Vagina (tissue), 2 donors: ENCODE measurements at regions not wholly inside any gene's neighbourhood (a gene's known extent, or its start where the extent isn't known, plus 50 kb on each side); places are given as distances from the start of the nearest gene placed in this dataset.

Source experiments
- DNase-seq, 2 donors: peaks; one replicate each; pipeline ENCODE4 v3.0.0-alpha.2; 2017; ENCODE audit errors: extremely low spot score in 2 of 2
- H3K27ac ChIP-seq: fragments of 200-600 bp; sonication (generic); one replicate; pipeline ENCODE4 v1.5.1; 2019
- H3K27me3 ChIP-seq: fragments of 200-600 bp; sonication (generic); one replicate; pipeline ENCODE4 v1.5.1; 2019
- H3K36me3 ChIP-seq, 2 donors: fragments of 200-600 bp; sonication (generic); one replicate each; pipeline ENCODE4 v1.5.1; 2017 to 2019
- H3K4me1 ChIP-seq: fragments of 200-600 bp; sonication (generic); one replicate; pipeline ENCODE4 v1.5.1; 2019
- H3K4me3 ChIP-seq, 2 donors: fragments of 200-600 bp; sonication (generic); 1 replicate in 1 of 2; 2 replicates in 1 of 2; pipeline ENCODE4 v1.5.1; 2016 to 2019
- H3K9me3 ChIP-seq: fragments of 200-600 bp; sonication (generic); one replicate; pipeline ENCODE4 v1.5.1; 2019
- POLR2A ChIP-seq, 2 donors: fragments of 450-650 bp; IDR thresholded peaks; one replicate each; pipeline ENCODE4 v1.6.1; 2017; ENCODE audit warnings: antibody characterized with exemption in 2 of 2, mild to moderate bottlenecking in 2 of 2, moderate library complexity in 2 of 2
- POLR2AphosphoS5 ChIP-seq, 2 donors: sonication (generic); formaldehyde crosslinking; IDR thresholded peaks; one replicate each; pipeline ENCODE4 v1.9.0; 2017; ENCODE audit warnings: antibody characterized with exemption in 2 of 2, mild to moderate bottlenecking in 2 of 2, low read depth in 1 of 2; ENCODE audit not compliant: insufficient read depth in 1 of 2
- intact Hi-C: fragments of 100-400 bp; cut with DNase I; formaldehyde crosslinking; loops from one replicate; pipeline ENCODE4 v1.15.1; 2023
- TF ChIP-seq, protein P1 (sequence below), 3 experiments: fragments of 450-650 bp in 2 of 3; fragments of 200-600 bp in 1 of 3; sonication (generic) in 1 of 3; IDR thresholded peaks; one replicate each; pipeline ENCODE4 v1.5.1; 2017 to 2019; ENCODE audit warnings: antibody characterized with exemption in 3 of 3, mild to moderate bottlenecking in 2 of 3, moderate library complexity in 2 of 3

DNA sequence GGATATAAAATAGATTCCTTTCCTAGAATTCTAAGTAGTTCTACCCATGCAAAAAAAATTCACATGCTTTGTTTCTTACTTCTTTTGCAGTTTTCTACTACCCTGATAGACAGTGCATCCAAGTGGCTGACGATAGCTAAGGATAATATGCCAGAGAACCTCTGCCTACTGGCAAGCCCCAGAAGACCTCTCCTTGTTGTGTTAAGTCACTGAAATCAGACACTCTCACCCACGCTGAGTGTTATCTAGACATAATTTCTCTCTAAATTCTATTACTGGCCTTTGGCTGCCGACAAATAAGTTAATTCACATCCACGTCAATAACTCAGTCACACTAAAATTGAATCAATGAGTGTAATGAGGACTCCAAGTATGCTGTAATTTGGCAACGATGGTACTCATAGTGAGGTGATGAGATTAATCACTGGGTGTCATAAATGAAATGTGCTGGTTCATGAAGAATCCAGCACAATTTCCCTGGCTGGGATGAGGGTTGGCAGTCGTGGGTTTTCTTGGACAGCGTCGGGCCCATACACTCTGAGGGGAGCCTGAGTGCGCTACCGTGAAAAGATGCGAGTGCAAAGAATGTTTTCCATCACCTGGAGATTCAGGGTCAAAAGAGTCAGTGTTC is 354.8 kb upstream of the TMEM132C start:
- Histone ChIP-seq H3K4me1 (no peaks in the 10 kb centered on the region), H3K36me3 (no peaks in the 10 kb centered on the region), H3K9me3 (no peaks in the 10 kb centered on the region), H3K27ac (no peak overlapping the region), H3K4me3 (no peak overlapping the region), H3K27me3 (no peaks in the 10 kb centered on the region)
- TF ChIP-seq POLR2A (IDR thresholded peaks at IDR 0.05), result no peak
- TF ChIP-seq POLR2AphosphoS5 (IDR thresholded peaks at IDR 0.05; ENCODE audit: insufficient read depth in 1 of 2, low read depth in 1 of 2), result no peak
- TF ChIP-seq, protein P1, sequence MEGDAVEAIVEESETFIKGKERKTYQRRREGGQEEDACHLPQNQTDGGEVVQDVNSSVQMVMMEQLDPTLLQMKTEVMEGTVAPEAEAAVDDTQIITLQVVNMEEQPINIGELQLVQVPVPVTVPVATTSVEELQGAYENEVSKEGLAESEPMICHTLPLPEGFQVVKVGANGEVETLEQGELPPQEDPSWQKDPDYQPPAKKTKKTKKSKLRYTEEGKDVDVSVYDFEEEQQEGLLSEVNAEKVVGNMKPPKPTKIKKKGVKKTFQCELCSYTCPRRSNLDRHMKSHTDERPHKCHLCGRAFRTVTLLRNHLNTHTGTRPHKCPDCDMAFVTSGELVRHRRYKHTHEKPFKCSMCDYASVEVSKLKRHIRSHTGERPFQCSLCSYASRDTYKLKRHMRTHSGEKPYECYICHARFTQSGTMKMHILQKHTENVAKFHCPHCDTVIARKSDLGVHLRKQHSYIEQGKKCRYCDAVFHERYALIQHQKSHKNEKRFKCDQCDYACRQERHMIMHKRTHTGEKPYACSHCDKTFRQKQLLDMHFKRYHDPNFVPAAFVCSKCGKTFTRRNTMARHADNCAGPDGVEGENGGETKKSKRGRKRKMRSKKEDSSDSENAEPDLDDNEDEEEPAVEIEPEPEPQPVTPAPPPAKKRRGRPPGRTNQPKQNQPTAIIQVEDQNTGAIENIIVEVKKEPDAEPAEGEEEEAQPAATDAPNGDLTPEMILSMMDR (IDR thresholded peaks at IDR 0.05), result no peak
- intact Hi-C loops, result no loop called here
- DNase-seq, result no peak

DNA sequence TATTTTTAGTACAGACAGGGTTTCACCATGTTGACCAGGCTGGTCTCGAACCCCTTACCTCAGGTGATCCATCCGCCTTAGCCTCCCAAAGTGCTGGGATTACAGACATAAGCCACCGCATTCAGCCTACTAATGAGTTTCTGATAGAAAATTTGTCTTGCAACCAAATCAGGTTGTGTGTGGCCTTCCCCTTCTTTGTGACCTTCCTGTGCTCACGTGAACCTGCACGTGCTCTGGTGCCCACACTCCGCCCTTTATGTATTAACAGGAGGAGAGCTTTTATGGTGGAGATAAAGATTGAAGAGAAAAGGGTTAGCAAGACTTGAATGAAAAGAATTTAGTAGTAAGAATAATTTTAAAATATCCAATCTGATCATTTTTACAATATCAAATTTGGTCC is 343.5 kb upstream of the TMEM132C start:
- no peaks in the 10 kb centered on the region for H3K27me3 ChIP-seq

DNA sequence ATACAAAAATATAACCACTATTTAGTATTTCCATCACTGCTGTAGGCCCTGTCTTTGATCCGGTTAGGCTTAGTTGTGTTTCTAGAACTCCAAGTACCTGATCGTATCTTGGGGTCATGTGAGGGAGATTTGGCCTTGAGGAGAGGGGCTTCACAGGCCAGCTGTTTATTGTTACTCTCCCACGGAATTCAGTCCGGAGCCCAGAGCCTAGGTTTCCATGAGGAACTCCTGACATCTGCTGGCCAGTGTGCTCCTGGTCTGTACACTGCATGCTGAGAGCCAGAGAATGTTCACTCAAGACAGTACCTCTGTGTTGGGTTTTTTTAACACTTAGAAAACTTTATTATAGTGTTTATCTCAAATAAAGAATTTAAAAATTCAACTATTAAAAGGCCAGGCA is 341.0 kb upstream of the TMEM132C start:
- no peaks in the 10 kb centered on the region for H3K27me3 ChIP-seq
- TF ChIP-seq POLR2A (IDR thresholded peaks at IDR 0.05), result no peak
- TF ChIP-seq POLR2AphosphoS5 (IDR thresholded peaks at IDR 0.05; ENCODE audit: insufficient read depth in 1 of 2, low read depth in 1 of 2), result no peak
- TF ChIP-seq, protein P1 (IDR thresholded peaks at IDR 0.05), result peak in 2 of 3 experiments; percentile 21 to 24
- intact Hi-C loops, result no loop called here
- H3K27ac ChIP-seq, result no peak overlapping the region
- no peaks in the 10 kb centered on the region for H3K9me3 ChIP-seq
- H3K4me3 ChIP-seq, result no peak overlapping the region
- no peaks in the 10 kb centered on the region for H3K36me3 ChIP-seq
- DNase-seq, result no peak
- H3K4me1 ChIP-seq, result no peaks in the 10 kb centered on the region

More for the DNA sequence above, 343.5 kb upstream of the TMEM132C start:
- TF ChIP-seq POLR2AphosphoS5 (IDR thresholded peaks at IDR 0.05; ENCODE audit: insufficient read depth in 1 of 2, low read depth in 1 of 2) (no peak), POLR2A (IDR thresholded peaks at IDR 0.05) (no peak)
- TF ChIP-seq, protein P1 (IDR thresholded peaks at IDR 0.05), result no peak
- no peak for DNase-seq
- H3K36me3 ChIP-seq, result no peaks in the 10 kb centered on the region
- intact Hi-C loops, result loop anchor here (5.0 kb wide), 1 partner anchor 231 kb away; no protein-coding TSS in a partner anchor
- no peaks in the 10 kb centered on the region for H3K9me3 ChIP-seq
- H3K4me3 ChIP-seq, result no peak overlapping the region
- H3K4me1 ChIP-seq, result no peaks in the 10 kb centered on the region
- no peak overlapping the region for H3K27ac ChIP-seq

GRCh38 chr12:127928178-127928577 is 338.8 kb upstream of the TMEM132C start:
- Histone ChIP-seq H3K9me3 (no peaks in the 10 kb centered on the region), H3K27ac (no peak overlapping the region), H3K4me1 (no peaks in the 10 kb centered on the region), H3K4me3 (no peak overlapping the region), H3K27me3 (no peaks in the 10 kb centered on the region), H3K36me3 (no peaks in the 10 kb centered on the region)
- intact Hi-C loops, result no loop called here
- TF ChIP-seq POLR2AphosphoS5 (IDR thresholded peaks at IDR 0.05; ENCODE audit: insufficient read depth in 1 of 2, low read depth in 1 of 2) (no peak), POLR2A (IDR thresholded peaks at IDR 0.05) (no peak)
- TF ChIP-seq, protein P1 (IDR thresholded peaks at IDR 0.05), result no peak
- DNase-seq, result no peak
